ENCODE measurements at regions not wholly inside any gene's neighbourhood (a gene's known extent, or its start where the extent isn't known, plus 50 kb on each side); places are given as distances from the start of the nearest gene placed in this dataset.
A peak's percentile ranks its signal among the peaks of the same experiment; 100 is the strongest.
"Not testable (repeated sequence)": the region's sequence is repeated elsewhere in the genome, so short reads cannot be mapped to it uniquely, and the experiment has no call there.

DNA sequence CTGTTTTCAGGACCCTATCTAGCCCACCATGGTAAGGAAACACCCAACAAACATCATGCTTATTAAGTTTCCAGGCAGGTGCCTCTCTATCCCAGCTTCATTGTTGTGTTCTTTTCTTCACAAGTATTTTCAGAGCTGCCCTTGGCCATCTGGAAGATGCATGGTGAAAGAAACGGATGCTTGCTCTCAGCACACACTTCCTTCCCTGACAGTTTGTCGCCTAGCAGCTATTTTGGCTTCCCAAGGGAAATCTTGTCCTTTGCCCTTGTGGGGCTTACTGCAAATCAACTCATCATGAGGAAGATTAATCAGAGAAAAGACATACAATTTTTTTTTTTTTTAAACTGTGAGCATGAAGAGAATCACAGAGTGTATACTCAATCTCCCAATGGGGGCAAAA is 128.8 kb downstream of the ASMT start:
- H3K4me1 Mint-ChIP-seq = no peaks in the 10 kb centered on the region
- H3K36me3 Mint-ChIP-seq = peaks cover 29 to 31% of the 10 kb centered on the region in 2 donors
- no peak overlapping the region for H3K4me3 Mint-ChIP-seq
- DNase-seq (no peak), ATAC-seq (ENCODE audit: low read depth in 2 of 2) (no peak)
- H3K9me3 Mint-ChIP-seq = peaks cover 8 to 25% (median 15%) of the 10 kb centered on the region in 7 donors
- H3K27me3 Mint-ChIP-seq = no peaks in the 10 kb centered on the region
- peak overlapping the region in 1 of 6 donors; percentile 22 for H3K27ac Mint-ChIP-seq

DNA sequence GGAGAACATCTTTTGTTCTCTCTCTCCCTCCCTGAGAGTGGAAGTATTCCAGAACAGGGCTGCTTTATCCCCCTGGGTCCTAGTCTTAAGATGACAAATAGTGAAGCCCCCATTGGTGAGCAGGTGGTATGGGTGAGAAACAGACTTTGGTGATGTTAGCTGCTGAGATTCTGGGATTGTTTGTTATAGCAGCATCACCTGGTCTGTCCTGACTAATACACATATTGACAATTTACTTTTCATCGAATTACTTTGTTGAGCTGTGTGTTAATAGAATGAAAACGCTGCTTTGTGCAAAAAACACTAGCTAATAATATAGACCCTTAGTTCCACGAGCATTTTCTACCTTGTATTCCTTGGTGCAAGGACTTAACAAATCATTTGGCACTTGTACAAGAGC is 133.5 kb downstream of the ASMT start:
- Mint-ChIP-seq H3K36me3 (peaks cover 30 to 32% of the 10 kb centered on the region in 2 donors), H3K9me3 (peaks cover 8 to 23% (median 13%) of the 10 kb centered on the region in 7 donors), H3K4me1 (no peaks in the 10 kb centered on the region), H3K4me3 (no peak overlapping the region), H3K27me3 (no peaks in the 10 kb centered on the region), H3K27ac (no peak overlapping the region)
- ATAC-seq (ENCODE audit: low read depth in 2 of 2) (no peak), DNase-seq (no peak)

DNA sequence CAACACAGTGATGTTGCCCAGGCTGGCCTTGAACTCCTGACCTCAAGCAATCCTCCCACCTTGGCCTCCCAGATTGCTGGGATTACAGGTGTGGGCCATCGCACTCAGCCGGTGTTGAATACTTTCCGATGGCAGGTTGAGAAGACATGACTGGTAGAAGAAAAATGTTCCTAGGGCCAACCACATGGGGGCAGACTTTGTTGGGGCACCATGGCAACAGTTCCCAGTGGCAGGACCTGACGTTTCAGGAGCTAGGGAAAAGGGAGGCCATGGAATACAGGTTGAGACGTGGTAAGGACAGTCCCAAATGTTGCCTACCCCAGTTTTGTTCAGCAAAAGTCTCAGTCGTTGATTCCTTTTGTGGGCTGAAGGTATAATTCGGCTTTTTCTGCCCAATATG is 134.6 kb downstream of the ASMT start:
- Mint-ChIP-seq H3K36me3 (peaks cover 24 to 26% of the 10 kb centered on the region in 2 donors), H3K4me1 (no peaks in the 10 kb centered on the region), H3K27me3 (no peaks in the 10 kb centered on the region), H3K4me3 (peak overlapping the region in 1 of 8 donors; percentile 53), H3K9me3 (peaks cover 4 to 12% (median 8%) of the 10 kb centered on the region in 7 donors), H3K27ac (no peak overlapping the region)
- DNase-seq (no peak), ATAC-seq (ENCODE audit: low read depth in 2 of 2) (no peak)

DNA sequence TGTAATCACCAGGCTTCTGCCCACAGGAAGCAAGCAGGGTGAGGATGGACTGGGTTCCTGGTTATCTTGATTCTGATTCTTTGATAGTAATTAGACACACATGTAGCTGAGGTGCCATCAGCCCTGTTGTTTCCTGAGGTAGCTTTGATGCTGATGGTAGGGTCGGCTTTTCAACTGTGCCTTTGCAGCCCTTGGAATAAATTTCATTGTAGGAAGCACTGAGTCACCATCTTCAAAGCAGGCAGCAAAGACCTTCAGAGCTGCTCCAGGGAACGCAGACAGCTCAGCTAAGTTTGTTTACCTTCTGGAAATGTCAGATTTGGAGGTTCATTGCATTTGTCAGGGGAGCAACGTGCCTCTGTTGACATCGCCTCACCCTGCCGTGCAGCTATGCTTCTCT is 135.4 kb downstream of the ASMT start:
- DNase-seq = no peak
- ATAC-seq (ENCODE audit: low read depth in 2 of 2) = no peak
- Mint-ChIP-seq H3K4me1 (no peaks in the 10 kb centered on the region), H3K4me3 (no peak overlapping the region), H3K27ac (no peak overlapping the region), H3K36me3 (peaks cover 16 to 18% of the 10 kb centered on the region in 2 donors), H3K27me3 (no peaks in the 10 kb centered on the region), H3K9me3 (peaks cover under 1 to 7% (median 3%) of the 10 kb centered on the region in 7 donors)

DNA sequence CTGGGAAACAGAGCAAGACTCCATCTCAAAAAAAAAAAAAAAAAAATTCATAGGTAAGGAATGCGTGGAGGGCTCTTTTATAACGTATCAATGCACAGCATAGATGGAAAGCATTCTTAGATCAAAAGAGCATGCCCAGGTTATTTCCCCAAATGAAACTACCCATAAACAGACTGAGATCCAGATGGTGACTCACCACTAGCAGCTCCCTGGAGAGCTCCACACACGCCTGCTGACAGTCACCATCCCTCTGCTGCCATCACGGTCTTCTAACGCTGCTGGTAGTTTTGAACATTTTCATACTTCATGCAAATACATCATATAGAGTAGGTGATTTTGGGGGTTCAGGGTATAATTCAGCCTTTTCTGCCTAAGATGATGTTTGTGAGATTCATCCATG is 136.9 kb downstream of the ASMT start:
- DNase-seq = no peak
- H3K36me3 Mint-ChIP-seq = peaks cover 10 to 15% of the 10 kb centered on the region in 2 donors
- peaks cover 1 to 15% (median 3%) of the 10 kb centered on the region in 7 donors for H3K9me3 Mint-ChIP-seq
- ATAC-seq (ENCODE audit: low read depth in 2 of 2) = no peak
- peak overlapping the region in 1 of 6 donors; percentile 30 for H3K27ac Mint-ChIP-seq
- H3K4me3 Mint-ChIP-seq = no peak overlapping the region
- no peaks in the 10 kb centered on the region for H3K27me3 Mint-ChIP-seq
- no peaks in the 10 kb centered on the region for H3K4me1 Mint-ChIP-seq

DNA sequence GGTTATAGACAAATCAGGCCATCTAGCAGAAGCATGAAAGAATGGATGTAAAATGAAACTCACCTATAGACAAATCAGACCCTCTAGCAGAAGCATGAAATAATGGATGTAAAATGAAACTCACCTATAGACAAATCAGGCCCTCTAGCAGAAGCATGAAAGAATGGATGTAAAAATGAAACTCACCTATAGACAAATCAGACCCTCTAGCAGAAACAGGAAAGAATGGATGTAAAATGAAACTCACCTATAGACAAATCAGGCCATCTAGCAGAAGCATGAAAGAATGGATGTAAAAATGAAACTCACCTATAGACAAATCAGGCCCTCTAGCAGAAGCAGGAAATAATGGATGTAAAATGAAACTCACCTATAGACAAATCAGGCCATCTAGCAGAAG is 137.9 kb downstream of the ASMT start:
- Mint-ChIP-seq H3K36me3 (peaks cover 10 to 19% of the 10 kb centered on the region in 2 donors), H3K9me3 (peaks cover 3 to 22% (median 8%) of the 10 kb centered on the region in 7 donors), H3K27ac (peak overlapping the region in 1 of 6 donors; percentile 33)
- not testable (repeated sequence) for H3K4me1 Mint-ChIP-seq; DNase-seq; H3K27me3 Mint-ChIP-seq; H3K4me3 Mint-ChIP-seq; ATAC-seq (ENCODE audit: low read depth in 2 of 2)

DNA sequence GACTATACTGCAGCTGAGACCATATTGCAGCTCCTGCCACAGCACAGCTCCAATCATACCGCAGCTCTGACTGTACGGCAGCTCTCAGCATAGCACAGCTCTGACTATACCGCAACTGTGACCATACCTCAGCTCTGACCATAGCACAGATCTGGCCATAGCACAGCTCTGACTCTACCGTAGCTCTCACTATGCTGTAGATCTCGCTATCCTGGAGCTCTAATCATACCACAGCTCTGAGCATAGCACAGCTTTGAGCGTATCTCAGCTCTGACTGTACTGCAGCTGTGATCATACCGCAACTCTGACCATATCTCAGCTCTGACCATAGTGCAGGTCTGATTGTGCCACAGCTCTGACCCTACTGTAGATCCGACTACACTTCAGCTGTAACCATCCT is 139.2 kb downstream of the ASMT start:
- H3K27me3 Mint-ChIP-seq = no peaks in the 10 kb centered on the region
- peaks cover 9 to 22% of the 10 kb centered on the region in 2 donors for H3K36me3 Mint-ChIP-seq
- no peak overlapping the region for H3K27ac Mint-ChIP-seq
- H3K9me3 Mint-ChIP-seq = peaks cover 3 to 22% (median 11%) of the 10 kb centered on the region in 7 donors
- H3K4me3 Mint-ChIP-seq = no peak overlapping the region
- ATAC-seq (ENCODE audit: low read depth in 2 of 2) (no peak), DNase-seq (no peak)
- peaks cover 0 to 3% (median 0%) of the 10 kb centered on the region in 3 donors for H3K4me1 Mint-ChIP-seq

DNA sequence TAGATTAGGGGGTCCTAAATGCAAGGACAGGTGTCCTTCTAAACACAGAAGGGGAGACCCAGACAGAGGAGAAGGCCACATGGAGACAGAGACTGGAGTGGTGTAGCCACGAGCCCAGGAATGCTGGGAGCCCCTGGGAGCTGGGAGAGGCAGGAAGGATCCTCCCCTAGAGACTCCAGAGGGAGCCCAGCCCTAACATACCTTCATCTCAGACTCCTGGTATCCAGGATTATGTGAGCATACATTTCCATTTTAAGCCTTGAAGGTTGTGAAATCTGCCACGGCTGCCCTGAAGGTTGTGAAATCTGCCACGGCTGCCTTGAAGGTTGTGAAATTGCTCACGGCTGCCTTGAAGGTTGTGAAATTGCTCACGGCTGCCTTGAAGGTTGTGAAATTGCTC is 148.4 kb downstream of the ASMT start:
- Mint-ChIP-seq H3K9me3 (peaks cover 2 to 22% (median 12%) of the 10 kb centered on the region in 7 donors), H3K36me3 (peaks cover 6 to 16% of the 10 kb centered on the region in 2 donors), H3K4me1 (peaks cover 0 to 3% (median 2%) of the 10 kb centered on the region in 3 donors), H3K27ac (no peak overlapping the region), H3K4me3 (peak overlapping the region in 1 of 8 donors; percentile 43), H3K27me3 (peaks cover 0 to 5% (median 3%) of the 10 kb centered on the region in 3 donors)
- DNase-seq (no peak), ATAC-seq (ENCODE audit: low read depth in 2 of 2) (no peak)

DNA sequence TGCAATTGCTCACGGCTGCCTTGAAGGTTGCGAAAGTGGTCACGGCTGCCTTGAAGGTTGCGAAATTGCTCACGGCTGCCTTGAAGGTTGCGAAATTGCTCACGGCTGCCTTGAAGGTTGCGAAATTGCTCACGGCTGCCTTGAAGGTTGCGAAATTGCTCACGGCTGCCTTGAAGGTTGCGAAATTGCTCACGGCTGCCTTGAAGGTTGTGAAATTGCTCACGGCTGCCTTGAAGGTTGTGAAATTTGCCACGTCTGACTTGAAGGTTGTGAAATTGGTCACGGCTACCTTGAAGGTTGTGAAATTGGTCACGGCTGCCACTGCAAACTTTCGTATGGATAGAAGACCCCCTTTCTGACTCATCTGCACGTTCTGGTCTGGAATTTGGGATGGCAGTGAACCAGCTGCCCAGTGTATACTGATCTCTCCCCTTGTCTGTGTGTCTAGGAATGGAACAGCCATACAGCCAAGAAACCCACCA is 150.1 kb downstream of the ASMT start:
- H3K9me3 Mint-ChIP-seq = peaks cover 5 to 25% (median 20%) of the 10 kb centered on the region in 7 donors
- H3K4me3 Mint-ChIP-seq; ATAC-seq (ENCODE audit: low read depth in 2 of 2); H3K27me3 Mint-ChIP-seq; H3K27ac Mint-ChIP-seq; H3K4me1 Mint-ChIP-seq; H3K36me3 Mint-ChIP-seq; DNase-seq: not testable (repeated sequence)

DNA sequence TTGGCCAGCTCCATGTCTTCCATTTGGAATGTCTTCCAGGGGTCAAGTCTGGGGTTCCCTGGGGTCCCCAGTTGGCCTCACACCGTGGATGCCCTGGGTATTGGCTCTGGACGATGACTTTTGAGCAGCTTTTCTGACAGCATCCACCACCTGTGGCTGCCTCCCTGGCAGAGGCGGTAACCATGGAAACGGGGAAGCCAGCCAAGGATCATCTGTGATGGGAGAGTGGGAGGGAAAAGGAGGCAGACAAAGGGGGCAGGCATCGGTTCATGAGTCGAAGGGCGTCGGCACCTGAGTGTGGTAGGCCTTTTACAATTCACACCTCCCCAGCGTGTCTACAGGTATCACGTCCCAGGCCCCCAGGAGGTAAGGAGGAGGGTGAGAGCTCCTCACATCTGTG is 152.2 kb downstream of the ASMT start:
- no peak for DNase-seq
- H3K36me3 Mint-ChIP-seq = peaks cover 0 to 10% of the 10 kb centered on the region in 2 donors
- H3K9me3 Mint-ChIP-seq = peaks cover 11 to 46% (median 27%) of the 10 kb centered on the region in 7 donors
- peaks cover 0 to 2% (median 0%) of the 10 kb centered on the region in 3 donors for H3K4me1 Mint-ChIP-seq
- peak overlapping the region in 1 of 8 donors; percentile 1 for H3K4me3 Mint-ChIP-seq
- H3K27me3 Mint-ChIP-seq = peaks cover 0 to 5% (median 3%) of the 10 kb centered on the region in 3 donors
- ATAC-seq (ENCODE audit: low read depth in 2 of 2) = no peak
- H3K27ac Mint-ChIP-seq = no peak overlapping the region

DNA sequence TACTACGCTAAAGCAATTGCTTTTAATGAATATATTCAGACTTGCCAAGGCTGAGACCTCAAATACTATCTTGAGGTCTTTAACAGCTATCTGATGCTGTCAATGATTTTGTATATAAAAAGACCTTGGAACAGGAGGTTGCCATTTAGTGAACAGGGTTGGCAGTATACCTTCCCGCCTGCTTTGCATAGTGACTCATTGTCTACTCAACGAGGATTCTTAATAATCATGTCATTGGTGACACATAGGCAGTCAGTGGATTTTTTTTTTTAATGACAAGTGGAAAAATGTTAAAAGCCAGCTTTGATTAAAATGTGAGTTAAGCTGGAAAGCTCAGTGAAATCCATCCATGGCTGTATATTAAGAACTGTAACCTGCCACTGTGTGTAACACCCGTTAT is 164.0 kb downstream of the ASMT start:
- Mint-ChIP-seq H3K4me3 (no peak overlapping the region), H3K36me3 (no peaks in the 10 kb centered on the region), H3K9me3 (peaks cover 0 to 5% (median 3%) of the 10 kb centered on the region in 7 donors), H3K27me3 (no peaks in the 10 kb centered on the region), H3K27ac (no peak overlapping the region), H3K4me1 (no peaks in the 10 kb centered on the region)
- DNase-seq (no peak), ATAC-seq (ENCODE audit: low read depth in 2 of 2) (no peak)

DNA sequence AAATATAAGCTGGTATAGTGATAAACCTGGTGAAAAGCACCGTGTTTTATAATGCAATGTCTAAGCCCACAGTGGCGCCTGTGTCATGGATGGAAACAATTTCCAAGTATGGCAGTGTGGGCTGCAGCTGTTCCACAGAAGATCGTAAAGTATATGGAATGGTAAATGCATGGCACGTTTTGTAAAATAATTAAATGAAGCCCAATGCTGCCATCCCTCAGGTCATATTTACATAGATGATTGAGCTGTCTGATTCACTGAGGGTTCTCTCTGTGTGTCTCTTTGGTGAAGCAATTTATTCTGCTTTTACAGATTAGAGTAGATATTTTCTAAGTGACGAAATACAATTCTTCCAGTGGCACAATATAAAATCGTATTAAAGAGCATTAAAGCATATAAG is 164.8 kb downstream of the ASMT start:
- DNase-seq (no peak), ATAC-seq (ENCODE audit: low read depth in 2 of 2) (no peak)
- Mint-ChIP-seq H3K27me3 (no peaks in the 10 kb centered on the region), H3K4me1 (no peaks in the 10 kb centered on the region), H3K36me3 (no peaks in the 10 kb centered on the region), H3K9me3 (peaks cover 0 to 12% (median 3%) of the 10 kb centered on the region in 7 donors), H3K27ac (no peak overlapping the region), H3K4me3 (no peak overlapping the region)

DNA sequence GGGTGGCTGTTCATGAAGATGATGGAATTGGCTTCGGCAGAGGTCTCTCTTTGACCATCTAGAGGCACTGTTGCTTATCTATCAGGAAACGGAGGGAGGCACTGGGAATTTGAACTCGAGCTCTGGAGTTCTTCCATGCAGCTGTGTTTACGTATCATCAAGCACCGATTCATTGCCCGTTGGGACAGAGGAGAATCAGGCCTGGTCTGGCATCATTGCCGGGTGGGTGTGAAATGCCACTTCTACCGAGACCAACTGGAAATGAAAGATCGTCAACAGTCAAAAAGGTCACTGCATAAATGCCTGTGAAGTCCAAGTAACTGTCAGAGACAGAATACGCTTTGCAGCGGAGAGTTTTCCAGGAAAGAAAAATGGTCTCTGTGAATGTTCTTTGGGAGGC is 166.9 kb downstream of the ASMT start:
- Mint-ChIP-seq H3K4me3 (no peak overlapping the region), H3K36me3 (peaks cover 8 to 10% of the 10 kb centered on the region in 2 donors), H3K4me1 (no peaks in the 10 kb centered on the region), H3K27me3 (no peaks in the 10 kb centered on the region), H3K27ac (peak overlapping the region in 1 of 6 donors; percentile 61), H3K9me3 (peaks cover 5 to 32% (median 13%) of the 10 kb centered on the region in 7 donors)
- ATAC-seq (ENCODE audit: low read depth in 2 of 2) (no peak), DNase-seq (no peak)

DNA sequence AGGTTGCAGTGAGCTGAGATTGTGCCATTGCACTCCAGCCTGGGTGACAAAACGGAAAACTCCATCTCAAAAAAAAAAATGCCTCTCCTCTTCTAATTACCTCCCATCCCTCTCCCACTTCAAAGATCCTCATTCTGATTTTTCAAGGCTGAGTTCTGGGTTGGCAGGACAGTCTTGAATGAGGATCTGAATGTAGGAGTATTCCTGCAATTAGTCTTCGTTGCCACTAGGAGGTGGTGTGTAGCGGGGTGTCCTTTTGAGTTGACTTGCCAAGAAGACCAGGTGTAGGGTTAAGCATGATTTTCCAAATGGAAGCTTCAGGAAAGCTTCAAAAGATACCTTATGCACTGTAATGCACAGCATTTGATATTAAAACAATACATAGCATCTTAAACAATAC is 169.9 kb downstream of the ASMT start:
- ATAC-seq (ENCODE audit: low read depth in 2 of 2) (no peak), DNase-seq (no peak)
- peaks cover 8 to 10% of the 10 kb centered on the region in 2 donors for H3K36me3 Mint-ChIP-seq
- no peaks in the 10 kb centered on the region for H3K27me3 Mint-ChIP-seq
- H3K27ac Mint-ChIP-seq = no peak overlapping the region
- no peak overlapping the region for H3K4me3 Mint-ChIP-seq
- H3K4me1 Mint-ChIP-seq = no peaks in the 10 kb centered on the region
- H3K9me3 Mint-ChIP-seq = peaks cover 5 to 32% (median 13%) of the 10 kb centered on the region in 7 donors

Measured in naive B cell (primary cell).